Kidney tubule cell (primary cell): ENCODE measurements at regions not wholly inside any gene's neighbourhood (a gene's known extent, or its start where the extent isn't known, plus 50 kb on each side); places are given as distances from the start of the nearest gene placed in this dataset.

Source experiments
- DNase-seq: peaks from one replicate; pipeline ENCODE4 v3.0.0-alpha.2; 2018; ENCODE audit warnings: low spot score

DNA sequence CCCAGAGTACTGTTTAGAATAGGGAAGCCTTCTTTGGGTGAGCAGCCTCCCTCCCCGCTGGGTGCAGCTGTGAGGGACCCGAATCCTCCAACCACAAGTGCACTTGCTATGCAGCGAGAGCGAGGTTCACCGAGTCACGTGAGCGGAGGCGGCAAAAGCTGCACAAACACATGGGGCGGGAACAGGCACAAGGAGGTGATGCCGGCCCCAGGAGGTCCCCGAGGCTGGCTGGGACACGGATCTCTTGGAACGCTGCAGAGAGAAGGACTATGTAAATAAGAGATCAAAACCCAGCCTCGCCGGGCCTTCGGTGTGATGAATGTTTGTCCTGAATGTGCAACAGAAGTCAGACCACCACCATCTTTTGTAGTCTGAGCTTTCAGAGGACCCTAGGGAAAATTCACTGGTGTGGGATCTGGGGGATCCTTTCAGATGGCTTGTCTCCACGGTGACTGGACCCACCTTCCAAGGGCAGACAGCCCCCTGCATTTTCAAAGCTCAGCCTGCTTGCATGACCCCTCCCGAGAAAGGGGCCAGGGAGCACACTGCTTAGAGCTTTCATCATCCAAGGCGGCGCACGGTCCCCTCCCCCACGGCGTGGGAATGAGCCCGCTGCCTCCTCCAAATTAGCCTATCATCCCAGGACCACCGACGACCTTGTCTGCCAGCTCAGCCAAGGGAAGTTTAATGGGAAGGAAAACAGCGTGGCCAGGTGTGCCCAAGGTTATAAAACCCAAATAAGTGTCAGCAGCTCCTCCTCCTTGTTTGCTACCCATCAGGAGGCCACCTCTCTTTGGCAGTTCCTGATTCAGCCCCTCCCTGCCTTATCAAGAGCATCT, 327.7 kb downstream of the CXCL12 start:
- DNase-seq: no peak

DNA sequence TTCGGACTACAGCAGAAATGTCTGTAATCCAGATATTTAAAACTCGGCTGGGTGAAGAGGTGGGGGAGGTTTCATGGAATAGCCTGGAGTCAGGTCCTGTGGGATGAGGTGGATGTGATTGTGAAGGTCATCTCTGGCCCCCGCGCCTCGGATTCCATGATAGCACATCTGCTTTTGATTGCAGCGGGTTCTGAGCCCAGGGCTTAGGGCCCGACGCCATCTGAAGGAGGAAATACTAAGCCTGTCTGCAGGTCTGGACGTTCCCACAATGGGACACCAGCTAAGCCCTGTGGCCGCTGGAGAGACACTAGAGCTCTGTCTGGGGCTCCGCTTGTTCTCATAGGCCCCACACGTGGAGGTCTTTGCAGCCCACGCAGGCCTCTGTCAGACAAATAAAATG, 328.7 kb downstream of the CXCL12 start:
- DNase-seq: no peak

DNA sequence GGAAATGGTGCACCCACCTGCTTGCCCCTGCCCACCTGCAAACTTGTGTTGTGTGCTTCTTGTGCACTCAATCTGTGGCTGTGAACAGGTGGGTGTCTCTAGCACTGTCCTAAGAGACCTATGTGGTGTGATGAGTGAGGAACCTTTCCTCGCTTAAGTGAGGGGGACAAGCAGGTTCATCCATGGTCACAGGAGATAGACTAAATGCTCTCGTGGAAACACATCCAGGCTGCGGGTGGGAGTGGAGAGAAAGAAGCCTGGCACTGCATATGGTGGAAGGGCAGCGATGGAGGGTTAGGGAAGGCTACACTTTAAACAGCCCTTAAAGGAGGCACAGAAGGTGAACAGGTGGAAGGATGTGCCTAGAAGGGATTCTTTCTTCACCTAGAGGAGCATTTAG, 330.9 kb downstream of the CXCL12 start:
- DNase-seq: no peak

DNA sequence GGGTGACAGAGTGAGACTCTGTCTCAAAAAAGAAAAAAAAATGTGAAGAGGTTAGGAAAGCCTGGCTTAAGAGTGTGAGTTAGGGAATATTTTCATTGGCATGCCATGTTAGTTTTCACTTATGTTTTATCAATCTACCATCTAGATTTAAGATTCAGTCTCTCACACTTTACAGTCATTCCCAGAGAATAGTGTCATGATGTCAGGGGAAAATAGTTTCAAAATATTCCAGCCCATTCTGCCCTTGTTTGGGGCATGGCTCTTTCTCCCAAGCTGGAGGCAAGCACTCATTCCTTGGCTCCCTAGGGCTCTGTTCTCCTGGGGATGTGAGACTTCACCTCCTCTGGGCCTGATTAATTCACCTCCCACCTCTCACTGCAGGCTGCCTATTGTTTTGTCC, 331.5 kb downstream of the CXCL12 start:
- DNase-seq: no peak

DNA sequence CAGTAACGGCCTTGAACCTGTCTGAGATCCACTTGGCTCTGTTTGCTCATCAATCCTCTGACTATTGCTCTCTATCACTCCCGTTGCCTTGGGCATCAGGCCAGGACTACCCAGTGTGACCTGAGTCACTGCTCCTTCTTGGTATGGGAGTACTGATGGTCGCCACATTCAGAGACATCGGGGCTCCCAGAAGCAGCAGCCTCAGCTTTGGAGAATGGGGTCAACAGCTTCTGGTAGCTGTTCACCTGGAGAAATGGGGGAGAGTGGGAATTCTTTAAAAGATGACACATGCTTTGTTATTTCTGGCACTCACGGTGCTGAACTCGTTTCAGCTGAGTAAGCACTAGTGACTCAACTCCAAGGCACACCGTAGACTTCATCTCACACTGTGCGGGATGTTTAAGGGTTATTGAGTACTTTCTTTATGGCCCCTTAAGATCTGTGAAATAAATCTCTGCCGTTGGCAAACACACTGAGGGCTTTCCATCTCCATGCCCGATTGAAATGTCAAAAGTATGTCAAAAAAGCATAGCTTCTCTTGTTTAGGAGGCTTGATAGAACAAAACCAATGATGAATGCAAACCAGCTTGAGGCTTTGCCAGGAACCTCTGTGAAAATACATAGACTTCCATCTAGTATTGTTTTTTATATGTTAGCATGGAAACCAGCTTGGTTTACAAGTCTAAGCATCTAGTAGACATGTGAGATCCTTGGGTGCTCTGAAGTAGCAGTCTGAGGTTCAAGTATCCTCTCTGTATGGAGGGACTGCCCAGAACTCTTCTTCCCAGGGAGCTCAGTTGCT, 333.1 kb downstream of the CXCL12 start:
- peak; percentile 97 for DNase-seq

DNA sequence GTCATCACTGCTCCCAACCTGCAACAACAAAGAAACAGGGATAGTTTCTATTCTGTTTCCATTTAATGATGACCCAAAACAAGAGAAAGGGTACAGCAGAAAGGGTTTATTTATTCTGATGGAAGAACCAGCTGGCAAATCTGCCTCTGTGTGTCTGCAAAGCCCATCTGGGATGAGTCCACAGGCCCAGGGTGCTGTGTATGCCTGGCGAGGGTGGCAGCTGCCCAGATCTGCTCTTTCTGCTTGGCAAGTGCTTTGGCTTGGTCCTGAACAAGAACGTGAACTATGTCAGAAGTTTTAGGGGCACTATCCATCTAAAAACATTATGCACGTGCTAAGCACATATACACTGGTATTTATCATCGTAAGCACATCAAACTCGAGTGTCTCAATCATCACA, 333.8 kb downstream of the CXCL12 start:
- DNase-seq: no peak

DNA sequence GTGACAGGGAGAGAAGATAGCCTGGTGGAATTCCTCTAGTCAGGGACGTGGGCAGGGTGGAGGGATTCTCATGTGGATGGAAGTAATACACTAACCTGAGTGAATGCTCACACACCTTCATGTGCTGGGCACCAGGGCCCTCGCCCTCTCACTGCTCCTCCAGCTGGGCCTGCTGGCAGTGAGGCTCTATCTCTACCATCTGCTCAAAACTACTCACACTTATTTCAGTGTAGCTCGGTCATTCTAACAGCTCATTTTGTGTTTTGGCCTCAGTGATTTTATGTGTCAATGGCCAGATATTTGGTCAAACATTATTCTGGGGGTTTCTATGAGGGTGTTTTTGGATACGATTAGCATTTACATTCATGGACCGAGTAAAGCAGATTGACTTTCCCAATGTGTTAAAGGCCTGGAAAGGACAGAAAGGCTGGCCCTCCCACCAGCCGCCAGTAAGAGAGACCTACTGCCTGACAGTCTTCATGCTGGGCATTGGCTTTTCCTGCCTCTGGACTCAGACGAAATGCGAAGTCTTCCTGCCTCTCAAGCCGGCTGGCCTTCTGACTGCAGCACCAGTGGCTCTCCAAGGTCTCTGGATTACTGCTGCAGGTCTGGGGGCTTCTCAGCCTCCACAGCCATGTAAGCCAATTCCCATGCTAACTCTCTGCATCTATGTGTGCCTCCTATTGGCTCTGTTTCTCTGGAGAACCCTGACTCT, 335.4 kb downstream of the CXCL12 start:
- DNase-seq: no peak

DNA sequence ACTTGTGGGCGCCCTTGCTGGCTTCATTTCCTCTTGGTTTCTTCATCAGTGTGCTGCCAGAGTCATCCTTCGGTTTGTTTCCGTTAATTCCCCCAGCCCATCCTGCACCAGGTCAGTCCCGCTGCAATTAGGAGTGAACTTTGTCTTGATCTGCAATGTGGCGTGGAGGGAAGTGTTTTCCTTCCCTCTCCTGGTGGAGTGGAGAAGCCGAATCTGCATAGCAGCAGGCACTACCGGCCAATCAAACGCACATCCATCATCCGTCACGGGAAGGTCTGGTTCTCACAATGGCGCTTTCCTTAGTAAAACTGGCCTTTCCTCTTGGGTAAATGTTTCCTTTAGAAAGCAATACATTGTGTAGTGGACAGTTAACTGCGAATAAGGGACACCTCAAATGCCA, 337.5 kb downstream of the CXCL12 start:
- no peak for DNase-seq

DNA sequence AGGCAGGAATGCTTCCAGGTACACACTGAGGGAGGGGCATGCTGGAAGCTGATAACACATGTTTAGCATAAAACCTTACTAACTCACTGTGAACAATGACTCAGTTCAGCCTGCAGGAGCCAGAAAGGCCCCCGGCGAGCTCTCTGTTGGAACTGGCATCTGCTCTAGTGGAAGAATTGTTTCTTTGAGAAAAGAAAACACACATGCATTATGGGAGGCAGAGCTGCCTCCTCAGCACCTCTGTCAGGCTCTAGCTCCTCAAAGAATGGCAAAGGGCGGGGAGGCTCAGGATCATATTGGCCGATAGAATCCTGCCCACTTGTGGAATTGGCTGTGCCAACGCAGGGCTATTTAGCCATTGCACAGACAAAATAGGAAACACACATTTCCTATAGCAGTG, 338.3 kb downstream of the CXCL12 start:
- peak; percentile 33 for DNase-seq

DNA sequence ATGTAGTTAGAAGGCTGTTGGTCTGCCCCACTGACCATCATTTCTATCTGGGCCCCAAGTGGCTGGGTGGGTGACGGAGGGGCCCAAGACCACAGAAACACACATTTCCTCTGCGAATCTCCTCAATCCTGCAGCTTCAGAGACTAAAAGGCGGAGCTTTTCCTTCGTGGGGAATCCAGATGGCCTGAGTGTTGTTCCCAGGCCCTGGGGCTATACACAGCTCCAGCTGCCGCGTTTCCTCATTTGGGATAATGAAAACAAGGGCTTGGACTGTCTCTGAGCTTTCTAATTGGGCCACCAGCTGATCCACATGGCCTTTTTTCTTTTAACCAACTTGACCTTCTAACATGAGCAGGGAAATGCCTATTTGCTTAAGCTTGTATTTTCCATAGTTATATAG, 339.9 kb downstream of the CXCL12 start:
- DNase-seq: no peak

DNA sequence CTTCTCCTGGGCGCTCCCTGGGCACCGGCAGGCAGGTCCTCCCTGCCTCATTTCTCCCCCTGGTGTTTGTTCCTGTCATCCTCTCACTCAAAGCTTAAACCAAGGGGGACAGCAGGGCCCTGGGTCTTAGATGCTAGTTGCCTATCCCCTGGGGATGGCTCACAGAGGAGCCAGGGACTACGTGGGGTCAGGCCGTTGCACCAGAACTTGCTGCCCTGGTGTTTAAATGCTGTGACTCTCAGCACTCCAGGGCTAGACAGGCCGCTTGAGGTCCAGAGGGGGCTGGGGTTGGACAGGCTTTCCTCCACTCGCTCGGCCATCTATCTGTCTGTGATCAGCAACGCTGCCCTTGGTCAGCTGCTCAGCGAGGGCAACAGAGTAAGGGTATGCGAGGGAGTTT, 340.3 kb downstream of the CXCL12 start:
- no peak for DNase-seq

DNA sequence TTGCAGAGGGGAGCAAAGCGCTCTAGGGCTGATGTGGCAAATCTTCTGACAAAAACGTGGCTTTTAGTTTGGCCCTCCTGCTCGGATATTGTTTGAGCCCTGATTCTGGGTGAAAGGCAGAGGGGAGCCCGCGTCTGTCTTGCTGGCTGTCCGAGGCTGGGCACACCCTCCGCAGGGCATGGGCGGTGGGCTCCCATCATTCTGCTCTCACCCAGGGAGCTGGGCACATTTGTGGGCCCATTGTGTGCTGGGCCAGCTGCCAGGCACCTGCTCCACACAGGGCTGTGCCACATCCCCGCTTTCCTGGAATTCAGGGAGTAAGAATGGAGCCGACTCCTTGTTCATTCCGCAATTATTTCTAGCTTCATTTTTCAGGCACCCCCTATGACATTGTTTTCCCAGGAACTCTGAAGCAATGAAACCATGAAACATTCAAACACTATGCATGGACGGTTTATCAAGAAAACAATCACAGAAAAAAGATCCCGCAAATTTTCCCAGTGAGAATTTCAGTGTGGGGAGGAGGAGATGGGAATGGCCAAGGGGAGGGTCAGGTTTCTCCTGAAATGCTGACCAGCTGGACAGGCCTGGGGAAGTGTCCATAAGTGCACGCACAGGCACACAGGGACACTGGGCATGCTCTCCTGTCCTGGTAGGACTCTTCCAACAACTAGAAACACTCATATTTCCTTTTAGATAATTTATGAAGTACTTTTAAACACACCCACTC, 341.1 kb downstream of the CXCL12 start:
- DNase-seq: no peak

DNA sequence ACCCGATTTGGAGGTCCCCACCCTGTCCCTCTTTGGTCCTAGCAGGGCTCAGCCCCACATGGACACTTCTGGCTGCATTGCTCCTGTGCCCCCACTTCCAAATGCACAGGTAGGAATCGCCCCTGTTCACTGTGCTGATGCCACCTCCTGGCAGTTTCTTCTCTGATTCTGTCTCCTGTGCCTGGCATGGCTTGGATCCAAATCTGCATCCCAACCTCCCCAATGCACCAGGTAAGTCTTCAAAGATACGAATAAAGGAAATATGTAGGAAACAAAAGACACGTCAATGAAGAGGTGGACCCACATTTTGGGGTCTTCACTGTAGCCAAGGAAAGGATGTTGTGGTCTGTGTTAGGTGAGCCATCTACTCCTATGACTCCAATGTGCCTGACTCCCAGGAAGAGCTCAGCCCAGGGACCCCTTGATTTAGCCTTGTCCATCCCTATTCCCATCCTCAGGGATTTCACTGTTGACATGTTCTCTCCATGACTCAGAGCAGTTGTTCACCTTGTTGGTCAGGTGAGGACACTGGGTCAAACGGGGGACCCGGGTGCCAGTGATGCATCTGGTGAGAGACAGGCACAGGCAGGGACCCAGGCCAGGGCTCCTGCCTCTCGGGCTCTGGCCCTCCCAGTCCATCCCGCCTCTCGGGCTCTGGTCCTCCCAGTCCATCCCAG, 341.8 kb downstream of the CXCL12 start:
- DNase-seq: no peak

DNA sequence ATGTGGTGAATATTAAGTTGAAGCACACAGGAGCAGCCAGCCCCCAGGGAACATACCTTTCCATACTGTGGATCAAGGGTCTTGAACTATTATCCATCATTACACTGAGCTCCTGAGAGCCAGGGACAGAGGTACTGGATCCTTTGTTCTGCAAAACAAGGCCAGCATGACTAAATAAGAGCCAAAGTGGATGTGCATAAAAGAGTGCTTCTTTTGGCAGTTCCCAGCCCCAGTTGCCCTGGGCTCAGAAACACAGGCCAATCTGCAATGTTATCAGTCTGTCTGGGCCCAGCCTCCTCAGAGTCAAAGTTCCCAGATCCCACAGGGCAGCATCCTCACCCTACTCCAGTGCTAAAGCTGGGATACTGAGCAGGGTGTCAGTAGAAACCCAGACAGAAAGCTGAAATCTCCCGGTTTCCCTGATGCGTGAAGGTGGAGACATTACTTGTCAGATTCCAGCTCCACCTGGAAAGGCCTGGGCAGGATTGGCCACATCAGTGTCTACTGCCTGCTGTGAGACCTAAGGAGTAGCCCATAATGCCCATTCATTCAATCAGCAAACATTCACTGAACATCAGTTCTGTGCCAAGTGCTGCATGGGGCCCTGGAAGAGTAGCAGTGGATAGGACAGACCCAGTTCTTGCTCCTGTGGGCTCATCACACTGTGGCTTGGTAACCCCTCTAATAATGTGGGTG, 342.7 kb downstream of the CXCL12 start:
- DNase-seq: no peak

DNA sequence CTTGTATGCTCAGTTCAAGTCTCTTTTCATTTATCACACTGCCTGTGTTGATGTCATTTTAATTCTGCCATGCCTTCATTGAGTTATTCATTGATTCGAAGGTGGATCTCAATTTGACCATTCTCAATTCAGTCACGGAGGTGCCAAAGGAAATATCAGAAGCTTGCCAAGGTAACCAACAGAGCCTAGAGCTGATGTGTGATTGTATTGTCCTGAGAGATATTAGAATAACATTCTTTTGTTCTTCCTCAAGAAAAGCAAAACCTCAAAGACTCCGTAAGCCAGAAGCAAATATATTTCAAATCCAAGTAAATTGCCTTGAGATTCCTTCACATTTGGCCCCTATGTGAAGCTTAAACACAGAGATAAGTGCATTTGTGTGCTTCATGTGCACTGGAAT, 345.3 kb downstream of the CXCL12 start:
- peak; percentile 41 for DNase-seq

DNA sequence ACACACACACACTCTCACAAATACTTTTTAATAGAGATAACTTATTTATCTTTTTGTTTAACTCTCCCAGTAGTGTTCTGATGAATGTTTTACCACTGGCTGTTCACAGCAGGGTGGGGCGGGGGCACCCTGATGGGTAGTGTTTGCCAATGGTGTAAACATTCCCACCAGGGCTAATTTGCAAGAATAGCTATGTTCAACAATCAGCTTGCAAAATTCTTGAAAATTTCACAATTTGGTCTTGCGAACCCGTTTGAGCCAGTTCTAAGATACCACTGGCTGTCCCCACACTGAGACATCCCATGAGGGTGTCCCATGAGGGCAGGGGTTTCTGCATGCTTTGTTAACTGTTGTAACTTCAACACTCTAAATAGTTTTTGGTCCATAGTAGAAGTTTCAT, 348.5 kb downstream of the CXCL12 start:
- no peak for DNase-seq

DNA sequence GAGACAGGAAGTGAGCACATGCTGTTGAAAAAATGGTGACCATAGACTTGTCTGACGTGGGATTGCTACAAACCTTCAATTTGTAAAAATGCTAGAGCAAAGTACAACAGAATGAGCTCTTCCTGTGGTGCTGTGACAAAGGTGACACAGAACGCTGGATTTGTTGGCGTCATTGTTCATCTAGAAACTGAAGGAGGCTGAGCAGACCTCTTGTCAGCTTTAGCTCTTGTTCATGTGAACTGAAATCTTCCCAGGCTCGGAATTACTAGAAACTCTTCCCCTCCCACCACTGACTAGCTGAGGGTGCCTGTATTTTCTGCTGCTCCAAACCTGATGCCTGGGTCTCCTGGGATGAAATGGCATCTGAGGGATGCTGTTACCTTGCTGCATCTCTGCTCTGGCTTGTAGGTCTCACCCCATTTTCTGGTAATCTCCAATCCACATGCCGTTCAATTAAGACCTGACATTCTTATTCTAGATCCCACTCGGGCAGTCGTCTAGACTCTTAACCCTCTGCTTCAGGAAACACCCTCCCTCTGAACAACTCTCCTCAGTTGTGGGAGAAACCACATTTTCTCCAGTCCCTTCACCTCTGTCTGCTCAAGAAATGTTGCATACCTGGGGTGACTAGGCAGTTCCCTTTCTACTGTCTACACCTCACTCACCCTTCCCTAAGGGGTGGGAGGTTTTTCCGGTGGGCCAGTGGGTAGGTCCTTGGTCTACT, 349.3 kb downstream of the CXCL12 start:
- DNase-seq: no peak

DNA sequence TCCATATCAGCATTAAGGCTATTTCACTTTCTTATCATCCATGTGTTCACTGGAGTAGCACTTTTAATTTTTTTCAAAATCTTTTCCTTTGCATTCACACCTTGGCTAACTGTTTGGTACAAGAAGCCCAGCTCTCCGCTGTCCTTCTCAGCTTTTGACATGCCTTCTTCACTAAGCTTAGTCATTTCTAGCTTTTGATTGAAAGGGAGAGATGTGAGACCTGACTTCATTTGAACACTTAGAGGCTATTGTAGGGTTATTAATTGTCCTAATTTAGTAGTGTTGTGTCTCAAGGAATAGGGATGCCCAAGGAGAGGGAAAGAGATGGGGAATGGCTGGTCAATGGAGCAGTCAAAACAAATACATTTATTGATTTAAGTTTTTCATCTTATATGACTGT, 350.0 kb downstream of the CXCL12 start:
- DNase-seq: no peak

DNA sequence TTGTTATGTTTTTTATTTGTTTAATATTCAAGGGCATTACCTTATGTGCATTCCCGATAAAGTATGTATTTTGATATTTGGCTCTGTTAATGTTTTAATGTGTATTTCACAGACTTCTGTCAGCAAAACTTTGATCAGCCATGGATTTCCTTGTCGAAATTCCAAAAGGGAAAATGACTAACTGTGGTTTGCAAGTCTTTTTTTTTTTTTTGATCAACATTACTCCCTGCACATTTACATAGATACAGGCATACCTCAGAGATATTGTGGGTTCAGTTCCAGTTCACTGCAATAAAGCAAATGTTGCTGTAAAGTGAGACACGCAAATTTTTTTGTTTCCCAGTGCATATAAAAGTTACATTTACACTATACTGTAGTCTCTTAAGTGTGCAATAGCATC, 351.9 kb downstream of the CXCL12 start:
- peak; percentile 71 for DNase-seq

DNA sequence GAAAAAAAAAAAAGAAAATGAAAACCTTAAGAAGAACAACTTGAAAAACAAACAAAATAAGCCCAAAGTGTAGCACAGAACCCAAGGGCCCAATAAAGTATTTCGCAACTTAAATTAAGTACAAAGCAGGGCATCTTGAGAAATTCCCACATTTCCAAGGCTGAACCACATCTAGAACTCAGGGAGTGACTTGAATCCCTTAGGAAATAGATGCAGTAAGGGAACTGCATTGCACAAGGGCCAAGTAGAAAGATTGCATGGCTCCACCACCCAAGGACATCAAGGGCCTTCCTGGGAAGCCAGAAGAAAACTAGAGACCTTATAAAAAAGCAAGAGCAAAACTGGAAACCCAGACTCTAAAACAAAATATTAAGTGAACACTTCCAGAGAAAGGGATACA, 352.7 kb downstream of the CXCL12 start:
- DNase-seq: no peak
